ENCODE measurements at regions not wholly inside any gene's neighbourhood (a gene's known extent, or its start where the extent isn't known, plus 50 kb on each side); places are given as distances from the start of the nearest gene placed in this dataset.

- DNase-seq (ENCODE audit: low spot score): no peak
- no peak overlapping the region for H3K4me3 ChIP-seq
- TF ChIP-seq CTCF (IDR thresholded peaks at IDR 0.05): no peak
- H3K27ac ChIP-seq: no peak overlapping the region
Measured at GRCh38 chr6:122289762-122290539, 109.5 kb upstream of the HSF2 start.

DNA sequence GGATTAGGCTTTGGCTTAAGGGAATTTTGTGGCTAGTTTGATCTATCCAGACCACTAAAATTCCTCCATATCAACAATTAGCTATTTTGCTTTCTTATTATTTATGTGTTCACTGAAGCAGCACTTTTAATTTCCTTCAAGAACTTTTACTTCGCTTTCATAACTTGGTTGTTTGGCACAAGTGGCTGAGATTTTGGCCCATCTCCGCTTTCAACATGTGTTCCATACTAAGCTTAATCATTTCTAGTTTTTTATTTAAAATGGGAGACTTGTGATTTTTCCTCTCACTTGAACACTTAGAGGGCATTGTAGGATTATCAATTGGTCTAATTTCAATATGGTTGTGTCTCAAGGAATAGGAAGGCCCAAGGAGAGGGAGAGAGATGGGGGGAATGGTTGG, 102.4 kb upstream of the HSF2 start:
- no peak for TF ChIP-seq CTCF (IDR thresholded peaks at IDR 0.05)
- Histone ChIP-seq H3K27ac (no peak overlapping the region), H3K4me3 (no peak overlapping the region)
- no peak for DNase-seq (ENCODE audit: low spot score)

DNA sequence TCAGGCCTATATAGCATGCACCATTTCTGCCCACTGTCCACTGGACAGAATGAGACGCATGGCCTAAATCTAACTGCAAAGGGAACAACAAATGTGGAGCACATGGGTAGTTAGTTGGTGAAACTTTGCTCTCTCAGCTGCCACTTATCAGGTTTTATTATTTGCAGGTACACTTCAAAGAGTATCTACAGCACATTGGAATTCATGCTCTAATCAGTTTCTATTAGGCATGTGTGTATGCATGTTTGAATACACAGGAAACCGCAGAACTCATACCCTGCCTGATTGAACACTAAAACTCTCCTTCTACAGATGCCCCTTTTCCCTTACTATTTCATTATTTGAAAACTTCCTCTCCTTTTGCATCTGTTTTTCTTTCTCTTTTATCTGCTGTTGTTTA, 97.4 kb upstream of the HSF2 start:
- no peak overlapping the region for H3K4me3 ChIP-seq
- H3K27ac ChIP-seq: no peak overlapping the region
- no peak for TF ChIP-seq CTCF (IDR thresholded peaks at IDR 0.05)
- no peak for DNase-seq (ENCODE audit: low spot score)

DNA sequence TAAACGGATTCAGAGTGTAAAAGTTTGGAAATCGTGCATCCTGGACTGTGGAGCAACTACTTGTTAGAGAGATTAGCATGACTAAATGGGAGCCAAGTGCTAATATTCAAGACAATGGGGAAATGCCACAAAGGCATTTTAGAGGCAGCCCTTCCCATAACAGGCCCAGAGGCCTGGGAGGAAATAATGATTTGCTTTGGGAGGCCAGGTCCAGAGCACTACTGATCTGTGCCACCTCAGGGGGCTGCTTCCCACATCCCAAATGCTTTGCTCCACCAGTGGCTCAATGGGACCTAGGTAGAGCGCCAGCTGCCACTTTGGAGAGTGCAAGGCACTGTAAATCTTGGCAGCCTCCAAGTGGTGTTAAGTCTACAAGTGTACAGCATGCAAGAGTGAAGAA, 91.9 kb upstream of the HSF2 start:
- no peak for TF ChIP-seq CTCF (IDR thresholded peaks at IDR 0.05)
- no peak for DNase-seq (ENCODE audit: low spot score)
- no peak overlapping the region for H3K27ac ChIP-seq
- H3K4me3 ChIP-seq: no peak overlapping the region

DNA sequence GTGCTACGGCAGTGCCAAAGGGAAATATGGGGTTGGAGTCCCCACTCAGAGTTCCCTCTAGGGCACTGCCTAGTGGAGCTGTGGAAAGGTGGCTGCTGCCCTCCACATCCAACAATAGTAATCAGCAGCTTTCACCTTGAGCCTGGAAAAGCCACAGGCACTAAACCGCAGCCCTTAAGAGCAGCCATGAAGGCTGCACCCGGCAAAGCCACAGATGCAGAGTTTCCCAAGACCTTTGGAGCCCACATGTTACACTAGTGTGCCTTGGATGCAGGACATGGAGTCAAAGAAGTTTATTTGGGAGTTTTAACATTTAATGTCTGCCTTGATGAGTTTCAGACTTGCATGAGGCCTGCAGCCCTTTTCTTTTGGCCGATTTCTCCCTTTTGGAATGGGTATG, 91.4 kb upstream of the HSF2 start:
- Histone ChIP-seq H3K27ac (no peak overlapping the region), H3K4me3 (no peak overlapping the region)
- DNase-seq (ENCODE audit: low spot score): no peak
- no peak for TF ChIP-seq CTCF (IDR thresholded peaks at IDR 0.05)

GRCh38 chr6:122315842-122316241, 83.6 kb upstream of the HSF2 start:
- no peak for TF ChIP-seq CTCF (IDR thresholded peaks at IDR 0.05)
- Histone ChIP-seq H3K4me3 (no peak overlapping the region), H3K27ac (no peak overlapping the region)
- DNase-seq (ENCODE audit: low spot score): no peak

DNA sequence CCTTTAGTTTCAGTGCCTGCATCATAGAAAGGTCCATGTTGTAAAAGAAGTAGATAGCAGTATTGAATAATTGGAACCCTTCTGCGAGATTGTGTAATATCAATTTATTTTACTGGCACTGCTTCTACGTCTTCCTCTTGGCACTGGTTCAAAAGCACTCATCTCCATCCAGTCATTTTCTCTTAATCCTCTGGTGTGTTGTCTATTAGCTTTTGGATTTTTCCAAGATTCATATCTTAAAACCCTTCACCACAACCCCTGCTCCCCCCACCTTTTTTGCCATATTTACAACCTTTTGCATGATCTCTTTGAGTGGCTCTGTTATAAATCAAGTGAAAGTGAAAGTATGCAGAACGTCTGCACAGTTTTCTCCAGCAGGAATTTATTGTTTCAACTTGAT, 76.6 kb upstream of the HSF2 start:
- Histone ChIP-seq H3K27ac (no peak overlapping the region), H3K4me3 (peak overlapping the region; percentile 66)
- DNase-seq (ENCODE audit: low spot score): no peak
- no peak for TF ChIP-seq CTCF (IDR thresholded peaks at IDR 0.05)
